ENCODE measurements at regions not wholly inside any gene's neighbourhood (a gene's known extent, or its start where the extent isn't known, plus 50 kb on each side); places are given as distances from the start of the nearest gene placed in this dataset.
"Not testable (repeated sequence)": the region's sequence is repeated elsewhere in the genome, so short reads cannot be mapped to it uniquely, and the experiment has no call there.

GRCh38 chrX:117429501-117429900, 687.1 kb downstream of the KLHL13 start:
- no peaks in the 10 kb centered on the region for H3K27me3 ChIP-seq (ENCODE audit: insufficient read depth, low read depth, severe bottlenecking)
- H3K4me3 ChIP-seq (ENCODE audit: low read depth, low read length), result no peak overlapping the region
- no peak for TF ChIP-seq CTCF (IDR thresholded peaks at IDR 0.05; ENCODE audit: low read depth, low read length)
- no peak for DNase-seq
- H3K9me3 ChIP-seq (ENCODE audit: severe bottlenecking), result no peaks in the 10 kb centered on the region
- H3K27ac ChIP-seq, result no peak overlapping the region
- no peaks in the 10 kb centered on the region for H3K36me3 ChIP-seq

- no peak for TF ChIP-seq CTCF (IDR thresholded peaks at IDR 0.05; ENCODE audit: low read depth, low read length)
- Histone ChIP-seq H3K9me3 (ENCODE audit: severe bottlenecking) (no peaks in the 10 kb centered on the region), H3K36me3 (no peaks in the 10 kb centered on the region), H3K4me3 (ENCODE audit: low read depth, low read length) (no peak overlapping the region), H3K27ac (no peak overlapping the region), H3K27me3 (ENCODE audit: insufficient read depth, low read depth, severe bottlenecking) (peaks cover 24% of the 10 kb centered on the region)
- DNase-seq, result no peak
These were observed 709.0 kb downstream of the KLHL13 start for GRCh38 chrX:117407449-117408150.

- Histone ChIP-seq H3K27ac (no peak overlapping the region), H3K9me3 (ENCODE audit: severe bottlenecking) (no peaks in the 10 kb centered on the region), H3K27me3 (ENCODE audit: insufficient read depth, low read depth, severe bottlenecking) (peaks cover 22% of the 10 kb centered on the region), H3K4me3 (ENCODE audit: low read depth, low read length) (no peak overlapping the region), H3K36me3 (no peaks in the 10 kb centered on the region)
- TF ChIP-seq CTCF (IDR thresholded peaks at IDR 0.05; ENCODE audit: low read depth, low read length), result no peak
- DNase-seq, result no peak
These were observed 715.8 kb downstream of the KLHL13 start for GRCh38 chrX:117400839-117401238.

- Histone ChIP-seq H3K27me3 (ENCODE audit: insufficient read depth, low read depth, severe bottlenecking) (peaks cover 14% of the 10 kb centered on the region), H3K27ac (no peak overlapping the region), H3K36me3 (no peaks in the 10 kb centered on the region), H3K4me3 (ENCODE audit: low read depth, low read length) (no peak overlapping the region), H3K9me3 (ENCODE audit: severe bottlenecking) (no peaks in the 10 kb centered on the region)
- no peak for DNase-seq
- TF ChIP-seq CTCF (IDR thresholded peaks at IDR 0.05; ENCODE audit: low read depth, low read length), result no peak
These were observed 716.6 kb downstream of the KLHL13 start for GRCh38 chrX:117400005-117400404.

- no peak overlapping the region for H3K4me3 ChIP-seq (ENCODE audit: low read depth, low read length)
- H3K27ac ChIP-seq, result no peak overlapping the region
- no peak for DNase-seq
- no peaks in the 10 kb centered on the region for H3K9me3 ChIP-seq (ENCODE audit: severe bottlenecking)
- no peak for TF ChIP-seq CTCF (IDR thresholded peaks at IDR 0.05; ENCODE audit: low read depth, low read length)
- peaks cover 2% of the 10 kb centered on the region for H3K27me3 ChIP-seq (ENCODE audit: insufficient read depth, low read depth, severe bottlenecking)
- H3K36me3 ChIP-seq, result no peaks in the 10 kb centered on the region
These were observed 718.8 kb downstream of the KLHL13 start for GRCh38 chrX:117397844-117398243.

- not testable (repeated sequence) for H3K27me3 ChIP-seq (ENCODE audit: insufficient read depth, low read depth, severe bottlenecking); H3K27ac ChIP-seq; DNase-seq; H3K9me3 ChIP-seq (ENCODE audit: severe bottlenecking); H3K4me3 ChIP-seq (ENCODE audit: low read depth, low read length); H3K36me3 ChIP-seq
These were observed 722.0 kb downstream of the KLHL13 start for GRCh38 chrX:117394506-117395070.

GRCh38 chrX:117392360-117392759, 724.2 kb downstream of the KLHL13 start:
- H3K9me3 ChIP-seq (ENCODE audit: severe bottlenecking); H3K27me3 ChIP-seq (ENCODE audit: insufficient read depth, low read depth, severe bottlenecking); H3K36me3 ChIP-seq; H3K27ac ChIP-seq; H3K4me3 ChIP-seq (ENCODE audit: low read depth, low read length); DNase-seq: not testable (repeated sequence)

All from WERI-Rb-1 (cell line).